SJCRH30 (cell line): ENCODE measurements at regions not wholly inside any gene's neighbourhood (a gene's known extent, or its start where the extent isn't known, plus 50 kb on each side); places are given as distances from the start of the nearest gene placed in this dataset.

ENCODE experiments used
- DNase-seq, 2 experiments: peaks; one replicate each; pipeline ENCODE4 v3.0.0-alpha.2; 2015 to 2020
- H3K27ac ChIP-seq: fragments of 250-450 bp; sonication (Bioruptor Pico); 2 replicates; pipeline ENCODE4 v1.5.1; 2020; ENCODE audit warnings: mild to moderate bottlenecking, moderate library complexity
- H3K27me3 ChIP-seq: fragments of 250-450 bp; sonication (Bioruptor Pico); 2 replicates; pipeline ENCODE4 v1.5.1; 2020; ENCODE audit warnings: mild to moderate bottlenecking, moderate library complexity
- H3K36me3 ChIP-seq: fragments of 250-450 bp; sonication (Bioruptor Pico); 2 replicates; pipeline ENCODE4 v1.5.1; 2020; ENCODE audit warnings: mild to moderate bottlenecking, moderate library complexity
- H3K4me1 ChIP-seq: fragments of 250-450 bp; sonication (Bioruptor Pico); 2 replicates; pipeline ENCODE4 v1.5.1; 2020; ENCODE audit warnings: mild to moderate bottlenecking, moderate library complexity
- H3K4me3 ChIP-seq: fragments of 250-450 bp; sonication (Bioruptor Pico); 2 replicates; pipeline ENCODE4 v1.5.1; 2020; ENCODE audit warnings: mild to moderate bottlenecking, moderate library complexity
- H3K9me3 ChIP-seq: fragments of 250-450 bp; sonication (Bioruptor Pico); replicated peaks from 2 replicates; pipeline ENCODE4 v1.5.1; 2020; ENCODE audit warnings: mild to moderate bottlenecking, moderate library complexity

GRCh38 chr4:14272206-14272605 lies 644.7 kb upstream of the BOD1L1 start:
- no peaks in the 10 kb centered on the region; the same call in 1 of the 2 replicates for H3K27me3 ChIP-seq
- no peaks in the 10 kb centered on the region for H3K36me3 ChIP-seq
- no peaks in the 10 kb centered on the region for H3K9me3 ChIP-seq
- H3K4me1 ChIP-seq = no peaks in the 10 kb centered on the region
- H3K27ac ChIP-seq = no peak overlapping the region
- DNase-seq = no peak
- no peak overlapping the region for H3K4me3 ChIP-seq

- no peak overlapping the region for H3K27ac ChIP-seq
- no peaks in the 10 kb centered on the region for H3K4me1 ChIP-seq
Observed at GRCh38 chr4:14277505-14277904, 650.0 kb upstream of the BOD1L1 start.

GRCh38 chr4:14280567-14280966 lies 653.0 kb upstream of the BOD1L1 start:
- Histone ChIP-seq H3K4me3 (no peak overlapping the region), H3K27me3 (no peaks in the 10 kb centered on the region), H3K27ac (no peak overlapping the region), H3K36me3 (no peaks in the 10 kb centered on the region), H3K9me3 (no peaks in the 10 kb centered on the region), H3K4me1 (no peaks in the 10 kb centered on the region)
- DNase-seq = no peak

More at GRCh38 chr4:14277505-14277904, 650.0 kb upstream of the BOD1L1 start:
- Histone ChIP-seq H3K36me3 (no peaks in the 10 kb centered on the region), H3K4me3 (no peak overlapping the region), H3K9me3 (no peaks in the 10 kb centered on the region), H3K27me3 (no peaks in the 10 kb centered on the region; the same call in 1 of the 2 replicates)
- DNase-seq = no peak

- H3K9me3 ChIP-seq = no peaks in the 10 kb centered on the region
- DNase-seq = no peak
- H3K36me3 ChIP-seq = no peaks in the 10 kb centered on the region
- H3K27ac ChIP-seq = no peak overlapping the region
- H3K27me3 ChIP-seq = no peaks in the 10 kb centered on the region
- H3K4me3 ChIP-seq = no peak overlapping the region
- no peaks in the 10 kb centered on the region for H3K4me1 ChIP-seq
Observed at GRCh38 chr4:14284578-14284977, 657.1 kb upstream of the BOD1L1 start.

- no peaks in the 10 kb centered on the region for H3K36me3 ChIP-seq
- no peaks in the 10 kb centered on the region for H3K27me3 ChIP-seq
- no peak overlapping the region for H3K27ac ChIP-seq
- H3K4me1 ChIP-seq = no peaks in the 10 kb centered on the region
- DNase-seq = no peak
- H3K4me3 ChIP-seq = no peak overlapping the region
- H3K9me3 ChIP-seq = no peaks in the 10 kb centered on the region
Observed at GRCh38 chr4:14289708-14290107, 662.2 kb upstream of the BOD1L1 start.

GRCh38 chr4:14293582-14293981 lies 666.1 kb upstream of the BOD1L1 start:
- Histone ChIP-seq H3K4me1 (no peaks in the 10 kb centered on the region), H3K27ac (no peak overlapping the region), H3K36me3 (no peaks in the 10 kb centered on the region), H3K9me3 (no peaks in the 10 kb centered on the region), H3K27me3 (no peaks in the 10 kb centered on the region), H3K4me3 (no peak overlapping the region)
- DNase-seq = no peak

- no peaks in the 10 kb centered on the region for H3K27me3 ChIP-seq
- no peak overlapping the region for H3K4me3 ChIP-seq
- no peaks in the 10 kb centered on the region for H3K9me3 ChIP-seq
- H3K27ac ChIP-seq = no peak overlapping the region
- no peak for DNase-seq
- H3K4me1 ChIP-seq = no peaks in the 10 kb centered on the region
- no peaks in the 10 kb centered on the region for H3K36me3 ChIP-seq
Observed at GRCh38 chr4:14294611-14295010, 667.1 kb upstream of the BOD1L1 start.

GRCh38 chr4:14299166-14299565 lies 671.6 kb upstream of the BOD1L1 start:
- Histone ChIP-seq H3K27me3 (no peaks in the 10 kb centered on the region), H3K9me3 (no peaks in the 10 kb centered on the region), H3K4me3 (no peak overlapping the region), H3K27ac (no peak overlapping the region), H3K36me3 (no peaks in the 10 kb centered on the region), H3K4me1 (no peaks in the 10 kb centered on the region)
- DNase-seq = no peak

- DNase-seq = no peak
- Histone ChIP-seq H3K4me3 (no peak overlapping the region), H3K36me3 (no peaks in the 10 kb centered on the region), H3K4me1 (no peaks in the 10 kb centered on the region), H3K9me3 (no peaks in the 10 kb centered on the region), H3K27ac (no peak overlapping the region), H3K27me3 (no peaks in the 10 kb centered on the region; the same call in 1 of the 2 replicates)
Observed at GRCh38 chr4:14302021-14302420, 674.5 kb upstream of the BOD1L1 start.

GRCh38 chr4:14303856-14304255 lies 676.3 kb upstream of the BOD1L1 start:
- H3K27ac ChIP-seq = no peak overlapping the region
- H3K27me3 ChIP-seq = no peaks in the 10 kb centered on the region; the same call in 1 of the 2 replicates
- no peak for DNase-seq
- H3K9me3 ChIP-seq = no peaks in the 10 kb centered on the region
- no peaks in the 10 kb centered on the region for H3K36me3 ChIP-seq
- no peaks in the 10 kb centered on the region for H3K4me1 ChIP-seq
- no peak overlapping the region for H3K4me3 ChIP-seq

- no peak for DNase-seq
- H3K4me1 ChIP-seq = no peaks in the 10 kb centered on the region
- no peaks in the 10 kb centered on the region; the same call in 1 of the 2 replicates for H3K27me3 ChIP-seq
- H3K4me3 ChIP-seq = no peak overlapping the region
- no peaks in the 10 kb centered on the region for H3K36me3 ChIP-seq
- no peaks in the 10 kb centered on the region for H3K9me3 ChIP-seq
- H3K27ac ChIP-seq = no peak overlapping the region
Observed at GRCh38 chr4:14308229-14308651, 680.7 kb upstream of the BOD1L1 start.

- Histone ChIP-seq H3K9me3 (no peaks in the 10 kb centered on the region), H3K4me1 (no peaks in the 10 kb centered on the region), H3K4me3 (no peak overlapping the region), H3K27ac (no peak overlapping the region), H3K27me3 (no peaks in the 10 kb centered on the region; the same call in 1 of the 2 replicates), H3K36me3 (no peaks in the 10 kb centered on the region)
- no peak for DNase-seq
Observed at GRCh38 chr4:14309431-14309830, 681.9 kb upstream of the BOD1L1 start.

- H3K9me3 ChIP-seq = no peaks in the 10 kb centered on the region
- H3K27ac ChIP-seq = no peak overlapping the region
- H3K4me3 ChIP-seq = no peak overlapping the region
- H3K27me3 ChIP-seq = no peaks in the 10 kb centered on the region
- no peaks in the 10 kb centered on the region for H3K36me3 ChIP-seq
- H3K4me1 ChIP-seq = no peaks in the 10 kb centered on the region
- no peak for DNase-seq
Observed at GRCh38 chr4:14313757-14314156, 686.2 kb upstream of the BOD1L1 start.

GRCh38 chr4:14315129-14315528 lies 687.2 kb upstream of the CPEB2 start:
- no peak for DNase-seq
- no peak overlapping the region for H3K27ac ChIP-seq

GRCh38 chr4:14317351-14317750 lies 684.9 kb upstream of the CPEB2 start:
- no peaks in the 10 kb centered on the region for H3K4me1 ChIP-seq
- no peaks in the 10 kb centered on the region for H3K9me3 ChIP-seq
- H3K4me3 ChIP-seq = no peak overlapping the region
- no peaks in the 10 kb centered on the region for H3K27me3 ChIP-seq
- no peaks in the 10 kb centered on the region for H3K36me3 ChIP-seq
- no peak overlapping the region for H3K27ac ChIP-seq
- no peak for DNase-seq

More at GRCh38 chr4:14315129-14315528, 687.2 kb upstream of the CPEB2 start:
- Histone ChIP-seq H3K9me3 (no peaks in the 10 kb centered on the region), H3K4me3 (no peak overlapping the region), H3K27me3 (no peaks in the 10 kb centered on the region), H3K4me1 (no peaks in the 10 kb centered on the region), H3K36me3 (no peaks in the 10 kb centered on the region)

- DNase-seq = no peak
- no peaks in the 10 kb centered on the region for H3K4me1 ChIP-seq
- no peaks in the 10 kb centered on the region for H3K36me3 ChIP-seq
- H3K9me3 ChIP-seq = no peaks in the 10 kb centered on the region
- no peak overlapping the region for H3K4me3 ChIP-seq
- H3K27me3 ChIP-seq = no peaks in the 10 kb centered on the region
- no peak overlapping the region for H3K27ac ChIP-seq
Observed at GRCh38 chr4:14318671-14319070, 683.6 kb upstream of the CPEB2 start.
